RWPE1 (cell line): ENCODE measurements at regions not wholly inside any gene's neighbourhood (a gene's known extent, or its start where the extent isn't known, plus 50 kb on each side); places are given as distances from the start of the nearest gene placed in this dataset.
"Not testable (repeated sequence)": the region's sequence is repeated elsewhere in the genome, so short reads cannot be mapped to it uniquely, and the experiment has no call there.

Source experiments
- CTCF ChIA-PET: fragments of 350-600 bp; sonication (Branson Sonifier 250); formaldehyde crosslinking; extraction: SDS; loops from one replicate; lab custom pipeline; 2021; lab: Yijun Ruan, JAX
- POLR2A ChIA-PET: fragments of 400-600 bp; formaldehyde crosslinking; extraction: SDS; loops from one replicate; lab custom pipeline; 2020; ENCODE audit warnings: antibody characterized with exemption; ENCODE audit not compliant: low non-redundant PET; lab: Yijun Ruan, JAX
- DNase-seq: peaks from one replicate; pipeline ENCODE4 v3.0.0; 2012; ENCODE audit warnings: low spot score
- H3K27ac ChIP-seq: fragments of 450-650 bp; 2 replicates; pipeline ENCODE4 v1.5.1; 2017
- CTCF ChIP-seq: fragments of 450-650 bp; conservative IDR thresholded peaks from 2 replicates; pipeline ENCODE4 v1.5.1; 2017; ENCODE audit warnings: low read depth, mild to moderate bottlenecking

DNA sequence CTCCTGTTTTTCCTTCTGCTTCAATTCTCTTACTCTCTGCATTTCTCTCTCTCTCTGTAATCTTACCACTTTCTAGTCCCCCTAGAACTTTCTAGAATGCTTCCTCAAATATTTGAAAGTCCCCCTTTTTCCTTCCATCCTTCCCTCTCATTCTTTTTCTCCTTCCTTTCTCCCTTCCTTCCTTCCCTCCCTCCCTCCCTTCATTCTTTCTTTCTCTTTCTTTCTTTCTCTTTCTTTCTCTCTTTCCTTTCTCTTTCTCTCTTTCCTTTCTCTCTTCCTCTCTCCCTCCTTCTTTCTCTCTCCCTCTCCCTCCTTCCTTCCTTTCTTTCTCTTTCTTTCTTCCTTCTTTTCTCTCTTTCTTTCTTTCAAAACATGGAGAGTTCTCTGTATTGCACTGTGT is 201.4 kb upstream of the IGF1 start:
- DNase-seq = no peak
- H3K27ac ChIP-seq = no peak overlapping the region
- ChIA-PET CTCF (no interaction called here), POLR2A (no interaction called here)
- TF ChIP-seq CTCF = no peak

GRCh38 chr12:102681309-102681708 is 200.9 kb upstream of the IGF1 start:
- ChIA-PET POLR2A (no interaction called here), CTCF (no interaction called here)
- H3K27ac ChIP-seq = no peak overlapping the region
- TF ChIP-seq CTCF = no peak
- no peak for DNase-seq

- CTCF ChIA-PET = no interaction called here
- TF ChIP-seq CTCF = no peak
- no peak overlapping the region for H3K27ac ChIP-seq
- POLR2A ChIA-PET = no interaction called here
- DNase-seq = no peak
These were observed 199.9 kb upstream of the IGF1 start for GRCh38 chr12:102680304-102680703.

GRCh38 chr12:102676812-102677211 is 196.4 kb upstream of the IGF1 start:
- POLR2A ChIA-PET = no interaction called here
- CTCF ChIA-PET = no interaction called here
- H3K27ac ChIP-seq = no peak overlapping the region
- no peak for TF ChIP-seq CTCF
- no peak for DNase-seq

DNA sequence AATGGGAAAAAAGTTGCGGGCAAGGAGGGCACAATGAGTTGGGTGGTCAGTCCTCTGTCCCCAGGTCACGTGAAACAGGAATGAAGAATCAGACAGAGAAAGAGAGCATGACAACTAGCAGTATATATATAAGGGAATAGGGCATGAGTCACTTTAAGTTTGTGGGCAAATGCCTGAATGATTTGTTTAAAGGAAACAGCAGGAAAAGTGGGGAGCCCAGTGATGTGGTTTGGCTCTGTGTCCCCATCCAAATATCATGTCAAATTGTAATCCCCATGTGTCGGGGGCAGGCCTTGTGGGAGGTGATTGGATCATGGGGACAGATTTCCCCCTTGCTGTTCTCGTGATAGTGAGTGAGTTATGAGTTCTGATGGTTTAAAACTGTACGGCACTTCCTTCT is 195.3 kb upstream of the IGF1 start:
- ChIA-PET POLR2A (no interaction called here), CTCF (no interaction called here)
- no peak overlapping the region for H3K27ac ChIP-seq
- TF ChIP-seq CTCF = no peak
- no peak for DNase-seq

DNA sequence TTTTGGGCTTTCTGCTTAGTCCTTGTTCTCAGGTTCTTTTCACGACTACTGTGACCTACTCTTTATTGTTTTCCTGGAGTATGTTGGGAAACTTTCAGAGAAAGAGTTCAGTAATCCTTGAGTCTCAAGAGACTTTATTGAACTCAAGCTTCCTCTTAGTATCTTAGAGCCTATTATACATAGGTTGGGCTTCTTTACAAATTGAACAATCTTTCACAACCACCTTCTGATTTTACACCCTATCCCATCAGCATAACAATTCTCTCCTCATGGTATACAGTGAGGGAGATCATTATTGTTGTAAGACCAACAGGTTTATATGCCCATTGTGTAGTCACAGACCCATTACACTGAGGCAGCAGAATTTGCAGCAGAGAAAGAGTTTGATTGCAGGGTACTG is 193.2 kb upstream of the IGF1 start:
- ChIA-PET CTCF (interaction anchor here (0.6 kb wide), 2 partner anchors 277 to 351 kb away, joined by 3 to 4 read pairs; no protein-coding TSS in a partner anchor), POLR2A (no interaction called here)
- H3K27ac ChIP-seq = no peak overlapping the region
- TF ChIP-seq CTCF = no peak
- DNase-seq = no peak

DNA sequence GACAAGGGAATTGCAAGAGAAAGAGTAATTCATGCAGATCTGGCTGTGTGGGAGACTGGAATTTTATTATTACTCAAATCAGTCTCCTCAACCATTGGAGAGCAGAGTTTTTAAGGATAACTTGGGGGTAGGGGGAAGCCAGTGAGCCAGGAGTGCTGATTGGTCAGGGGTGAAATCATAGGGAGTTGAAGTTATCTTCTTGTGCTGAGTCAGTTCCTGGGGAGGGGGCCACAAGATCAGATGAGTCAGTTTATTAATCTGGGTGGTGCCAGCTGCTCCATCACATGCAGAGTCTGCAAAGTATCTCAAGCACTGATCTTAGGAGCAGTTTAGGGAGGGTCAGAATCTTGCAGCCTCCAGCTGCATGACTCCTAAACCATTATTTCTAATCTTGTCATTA is 191.8 kb upstream of the IGF1 start:
- H3K27ac ChIP-seq, POLR2A ChIA-PET, DNase-seq, CTCF ChIA-PET: not testable (repeated sequence)
